GM21447 (cell line): ENCODE measurements at regions not wholly inside any gene's neighbourhood (a gene's known extent, or its start where the extent isn't known, plus 50 kb on each side); places are given as distances from the start of the nearest gene placed in this dataset.

Experiments used
- ATAC-seq: cut with Tn5 transposase; IDR thresholded peaks from one replicate; pipeline ENCODE4 v1.9.1; 2021; ENCODE audit not compliant: unreplicated experiment

DNA sequence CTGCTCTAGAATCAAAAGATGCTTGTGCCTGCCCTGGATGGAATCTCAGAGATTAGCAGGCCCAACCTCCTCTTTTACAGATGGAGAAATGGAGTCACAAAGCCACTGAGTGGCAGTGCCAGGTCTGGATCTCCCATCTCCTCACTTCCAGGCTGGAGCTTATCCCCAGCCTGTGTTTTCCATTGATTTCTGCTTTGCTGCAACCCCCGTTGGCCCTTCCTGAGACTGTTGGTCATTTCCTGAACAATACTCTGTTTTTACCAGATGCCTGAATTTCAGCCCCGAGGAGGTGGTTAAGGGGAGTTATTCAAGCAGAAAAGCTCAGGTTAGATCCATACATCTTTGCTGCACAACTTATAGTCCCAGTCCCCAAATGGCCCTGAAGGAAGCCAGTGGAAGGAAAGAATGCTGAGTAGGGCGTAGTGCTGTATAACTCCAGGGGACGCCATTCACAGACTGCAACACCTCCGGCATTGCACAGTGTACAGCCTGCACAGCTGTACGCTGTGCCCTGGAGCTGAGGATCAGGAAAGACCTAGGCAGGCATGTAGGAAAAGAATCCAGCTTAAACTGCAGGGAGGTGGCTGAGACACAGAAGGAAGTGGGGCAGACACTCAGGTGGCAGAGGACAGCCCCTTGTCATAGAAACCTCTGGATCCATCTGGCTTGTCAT is 77.5 kb downstream of the RPLP1 start:
- no peak for ATAC-seq

- ATAC-seq = no peak
Observed at GRCh38 chr15:69530991-69531664, 78.5 kb downstream of the RPLP1 start.

- no peak for ATAC-seq
Observed at GRCh38 chr15:69531665-69532027, 79.0 kb downstream of the RPLP1 start.

GRCh38 chr15:69532066-69532465 is 79.4 kb downstream of the RPLP1 start:
- no peak for ATAC-seq

GRCh38 chr15:69532856-69533255 is 80.2 kb downstream of the RPLP1 start:
- no peak for ATAC-seq

DNA sequence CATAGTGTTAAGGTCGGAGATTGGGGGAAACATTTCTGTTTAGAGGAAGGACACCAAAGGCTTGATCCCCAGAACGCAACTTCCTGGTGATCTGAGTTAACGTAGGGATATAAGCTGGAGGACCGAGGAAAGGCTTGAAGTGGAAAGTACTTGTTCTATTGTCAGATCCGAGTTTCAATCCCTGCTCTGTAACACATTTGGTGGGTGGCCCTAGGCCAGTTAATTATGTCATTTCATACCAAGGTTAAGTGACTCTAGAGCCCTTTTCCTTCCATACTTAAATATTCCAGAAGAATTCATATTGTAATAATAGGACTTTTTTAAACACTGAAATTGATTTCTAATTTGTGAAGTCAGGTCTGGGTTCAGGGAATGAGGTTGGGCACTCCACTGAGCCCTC is 80.9 kb downstream of the RPLP1 start:
- ATAC-seq = no peak

DNA sequence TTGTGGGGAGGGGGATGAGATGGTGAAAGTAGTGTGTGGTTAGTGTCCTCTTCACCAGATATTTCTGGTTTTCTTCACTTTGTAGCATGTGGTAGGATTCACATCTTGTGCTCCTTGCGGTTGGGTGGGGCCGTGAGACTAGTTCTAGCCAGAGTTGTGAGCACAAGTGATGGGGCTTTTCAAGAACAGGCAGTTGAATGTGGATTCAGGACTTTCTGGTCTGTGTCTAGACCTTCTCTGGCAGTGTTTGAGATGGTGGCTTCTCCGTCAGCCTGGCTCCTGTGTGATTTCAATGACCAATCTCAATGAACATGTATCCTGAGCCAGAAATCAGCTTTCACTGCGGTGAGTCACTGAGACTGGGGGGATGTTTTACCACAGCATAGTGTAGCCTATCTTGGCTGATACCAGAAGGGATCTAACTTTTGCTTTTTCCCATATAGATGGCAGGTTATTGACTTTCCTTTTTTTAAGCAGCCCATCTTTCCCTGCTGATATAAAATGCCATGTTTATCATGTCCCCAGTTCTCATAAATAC is 82.6 kb downstream of the RPLP1 start:
- no peak for ATAC-seq

GRCh38 chr15:69535998-69536397 is 83.4 kb downstream of the RPLP1 start:
- ATAC-seq = no peak

GRCh38 chr15:69536726-69537512 is 84.3 kb downstream of the RPLP1 start:
- no peak for ATAC-seq

- no peak for ATAC-seq
Observed at GRCh38 chr15:69537901-69538300, 85.3 kb downstream of the RPLP1 start.

GRCh38 chr15:69538379-69538778 is 85.8 kb downstream of the RPLP1 start:
- ATAC-seq = no peak

GRCh38 chr15:69539345-69539744 is 86.7 kb downstream of the RPLP1 start:
- ATAC-seq = no peak

DNA sequence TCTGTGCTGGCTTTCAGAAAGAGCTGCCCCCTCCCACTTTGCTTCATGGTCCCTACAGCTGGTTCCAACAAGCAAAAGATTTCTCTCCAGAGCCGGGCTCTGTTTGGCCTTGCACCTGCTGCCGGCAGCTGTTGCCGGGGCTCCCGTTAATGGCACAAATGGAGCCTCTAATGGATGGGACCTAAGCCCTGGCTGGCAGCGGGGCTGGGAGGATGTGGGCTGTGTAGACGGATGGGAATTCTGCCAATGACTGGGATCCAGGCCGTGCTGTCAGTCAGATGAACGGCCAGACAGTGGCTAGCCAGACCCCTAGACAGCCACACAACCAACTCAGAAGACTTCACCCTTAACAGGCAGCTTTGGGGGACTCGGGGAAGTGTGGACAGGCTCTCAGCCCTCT is 88.0 kb downstream of the RPLP1 start:
- no peak for ATAC-seq

GRCh38 chr15:69542028-69542427 is 89.4 kb downstream of the RPLP1 start:
- no peak for ATAC-seq

DNA sequence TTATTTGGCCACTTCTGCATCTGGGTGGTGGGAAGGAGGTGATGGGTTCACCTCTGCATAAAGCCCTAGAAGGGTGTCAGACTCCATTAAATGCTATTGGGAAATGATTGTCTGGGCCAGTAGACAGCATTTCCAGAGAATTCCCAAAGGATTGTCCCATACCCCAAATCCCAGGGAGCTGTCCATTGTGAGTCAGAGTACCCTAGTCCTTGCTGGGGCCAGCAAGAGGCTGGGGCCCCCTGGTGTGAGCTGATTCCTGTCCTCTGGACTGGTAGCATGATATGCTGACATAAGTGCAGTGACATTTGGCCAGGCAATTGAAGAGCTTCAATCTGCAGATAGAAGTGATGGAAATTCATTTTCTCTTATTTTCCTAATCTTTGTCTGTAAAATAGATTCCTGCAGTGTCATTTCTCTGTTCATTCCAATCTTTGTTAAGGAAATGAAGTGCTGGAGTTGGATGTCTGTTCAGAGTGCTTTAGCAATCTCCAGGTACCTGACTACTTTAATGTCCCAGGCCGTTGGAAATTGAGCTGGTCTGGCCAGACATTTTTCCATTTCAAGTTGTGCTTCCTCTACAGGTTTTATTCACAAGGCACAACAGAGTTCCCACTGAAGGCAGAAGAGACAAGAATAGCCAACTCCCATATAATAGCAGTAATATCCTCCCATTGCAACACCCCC is 91.2 kb downstream of the RPLP1 start:
- no peak for ATAC-seq

- ATAC-seq = no peak
Observed at GRCh38 chr15:69544365-69545113, 91.9 kb downstream of the RPLP1 start.

- ATAC-seq = no peak
Observed at GRCh38 chr15:69546182-69546581, 93.6 kb downstream of the RPLP1 start.

GRCh38 chr15:69548395-69549180 is 96.0 kb downstream of the RPLP1 start:
- no peak for ATAC-seq

DNA sequence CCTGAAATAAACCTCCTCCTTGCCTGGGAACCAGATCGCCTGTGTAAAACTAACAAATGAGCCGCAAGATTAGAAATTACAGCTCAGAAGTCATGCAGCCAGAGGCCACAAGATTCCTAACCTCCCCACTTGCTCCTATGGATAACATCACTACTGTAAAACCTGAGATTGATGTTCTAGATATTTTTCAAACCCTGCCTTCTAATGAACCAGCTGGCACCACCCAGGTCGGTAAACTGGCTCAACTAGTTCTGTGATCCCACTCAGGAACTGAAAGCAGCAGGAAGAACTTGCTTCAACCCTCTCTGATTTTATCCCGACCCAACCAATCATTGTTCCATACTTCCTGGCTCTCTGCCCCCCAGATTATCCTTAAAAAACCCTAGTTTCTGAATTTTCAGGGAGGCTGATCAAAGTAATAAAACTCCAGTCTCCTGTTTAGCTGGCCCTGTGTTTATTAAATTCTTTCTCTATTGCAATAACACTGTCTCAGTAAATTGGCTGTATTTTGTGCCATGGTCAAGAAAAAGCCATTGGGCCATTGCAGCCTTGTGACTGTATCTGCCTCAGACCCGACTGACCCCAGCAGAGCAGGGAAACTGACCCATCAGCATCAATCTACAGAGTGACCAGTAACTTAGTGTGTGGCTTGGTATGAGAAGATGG is 98.9 kb downstream of the RPLP1 start:
- no peak for ATAC-seq
